ENCODE measurements at regions not wholly inside any gene's neighbourhood (a gene's known extent, or its start where the extent isn't known, plus 50 kb on each side); places are given as distances from the start of the nearest gene placed in this dataset.

DNA sequence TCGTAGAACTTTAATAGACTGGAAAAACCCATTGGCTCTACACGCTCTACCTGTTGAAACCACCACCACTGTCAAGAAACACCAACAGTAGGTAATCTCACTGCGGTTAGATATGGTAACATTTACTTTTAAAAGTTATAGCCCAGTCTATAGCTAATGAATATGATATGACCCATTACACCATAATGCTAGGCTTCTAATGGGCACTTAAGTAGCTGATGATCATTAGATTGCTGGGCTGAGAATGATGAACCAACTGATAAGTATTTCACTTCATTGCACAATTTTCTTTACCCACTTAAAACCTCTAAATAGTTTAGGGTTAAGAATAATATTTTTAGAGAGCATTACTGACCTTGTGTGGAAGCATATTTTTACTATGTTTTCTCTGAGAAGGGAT, 788.9 kb upstream of the CA10 start:
- no peak for TF ChIP-seq EZH2phosphoT487 (IDR thresholded peaks at IDR 0.05; ENCODE audit: borderline replicate concordance, low read length)
- no peak for TF ChIP-seq CTCF (IDR thresholded peaks at IDR 0.05; ENCODE audit: low read depth, low read length, poor library complexity, severe bottlenecking)
